ENCODE measurements at regions not wholly inside any gene's neighbourhood (a gene's known extent, or its start where the extent isn't known, plus 50 kb on each side); places are given as distances from the start of the nearest gene placed in this dataset.

DNA sequence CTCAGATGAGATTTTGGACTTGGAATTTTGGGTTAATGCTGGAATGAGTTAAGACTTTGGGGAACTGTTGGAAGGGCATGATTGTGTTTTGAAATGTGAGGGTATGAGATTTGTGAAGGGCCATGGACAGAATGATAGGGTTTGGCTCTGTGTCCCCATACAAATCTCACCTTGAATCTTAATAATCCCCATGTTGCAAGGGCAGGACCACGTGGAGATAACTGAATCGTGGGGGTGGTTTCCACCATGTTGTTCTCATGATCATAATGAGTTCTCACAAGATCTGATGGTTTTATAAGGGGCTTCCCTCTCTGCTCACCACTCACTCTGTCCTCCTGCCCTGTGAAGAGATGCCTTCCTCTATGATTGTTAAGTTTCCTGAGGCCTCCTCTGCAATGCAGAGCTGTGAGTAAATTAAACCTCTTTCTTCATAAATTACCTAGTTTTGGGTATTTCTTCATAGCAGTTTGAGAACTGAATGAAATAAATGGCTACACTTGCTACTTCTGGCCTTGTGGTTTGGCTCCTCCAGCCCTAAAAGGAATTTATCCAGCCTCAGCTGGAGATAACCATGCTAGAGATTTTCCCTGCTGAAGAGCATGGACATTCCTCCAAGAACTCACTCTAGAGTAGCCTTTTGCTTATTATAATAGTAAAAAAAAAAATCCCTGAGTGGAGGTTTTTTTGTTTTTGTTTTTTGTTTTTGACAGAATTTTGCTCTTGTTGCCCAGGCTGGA is 144.3 kb upstream of the TFPI start:
- no peak overlapping the region for H2AK5ac ChIP-seq (ENCODE audit: low read length)
- no peaks in the 10 kb centered on the region for H3K4me1 ChIP-seq (ENCODE audit: control insufficient read depth, low read depth, low read length)
- no peak overlapping the region for H4K8ac ChIP-seq (ENCODE audit: low read depth, low read length)
- no peak overlapping the region for H4K5ac ChIP-seq (ENCODE audit: low read length)
- H3K4me3 ChIP-seq (ENCODE audit: low read length), result no peak overlapping the region
- H3K56ac ChIP-seq (ENCODE audit: low read length), result no peak overlapping the region
- no peak overlapping the region for H3K23ac ChIP-seq (ENCODE audit: low read length)
- no peak for DNase-seq
- H3K79me2 ChIP-seq (ENCODE audit: control insufficient read depth, insufficient read depth, low read length), result no peaks in the 10 kb centered on the region
- no peaks in the 10 kb centered on the region for H3K36me3 ChIP-seq (ENCODE audit: control insufficient read depth, insufficient read depth, low read length)
- H3K27ac ChIP-seq (ENCODE audit: low read depth, low read length), result no peak overlapping the region
- H3K27me3 ChIP-seq (ENCODE audit: insufficient read depth, low read length, poor library complexity), result no peaks in the 10 kb centered on the region
- no CpG with 5 or more reads among the region's 2 CpGs for whole genome bisulfite sequencing (ENCODE audit: extremely low coverage, insufficient coverage, low lambda C conversion rate)
- no peak overlapping the region for H2BK120ac ChIP-seq (ENCODE audit: low read depth, low read length)
- H2BK15ac ChIP-seq (replicated peaks; ENCODE audit: low read depth), result no peak overlapping the region
- H3K4me2 ChIP-seq (ENCODE audit: low read length), result no peak overlapping the region
- no peak overlapping the region for H2BK5ac ChIP-seq (ENCODE audit: low read length)
- H3K79me1 ChIP-seq (ENCODE audit: low read length), result no peaks in the 10 kb centered on the region
- no peak overlapping the region for H3K18ac ChIP-seq (ENCODE audit: low read length)
- H3K9ac ChIP-seq (ENCODE audit: low read length), result no peak overlapping the region
- no peak overlapping the region for H3K4ac ChIP-seq (ENCODE audit: low read depth, low read length)

DNA sequence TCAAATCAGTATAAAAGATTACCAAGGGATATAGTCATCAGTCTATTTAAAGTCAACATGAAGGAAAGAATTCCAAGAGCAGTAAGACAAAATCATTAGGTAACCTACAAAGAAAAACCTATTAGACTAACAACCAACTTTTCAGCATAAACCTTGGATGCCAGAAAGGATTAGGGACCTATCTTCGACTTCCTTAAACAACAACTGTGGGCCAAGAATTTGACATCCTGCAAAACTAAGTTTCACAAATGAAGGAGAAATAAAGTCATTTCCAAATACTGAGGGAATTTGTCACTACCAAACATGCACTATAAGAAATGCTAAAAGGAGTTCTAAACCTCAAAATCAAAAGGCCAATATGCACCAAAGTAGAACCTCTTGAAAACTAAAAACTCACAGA is 147.9 kb upstream of the TFPI start:
- H3K79me2 ChIP-seq (ENCODE audit: control insufficient read depth, insufficient read depth, low read length), result no peaks in the 10 kb centered on the region
- no peaks in the 10 kb centered on the region for H3K79me1 ChIP-seq (ENCODE audit: low read length)
- H3K23ac ChIP-seq (ENCODE audit: low read length), result no peak overlapping the region
- no peak overlapping the region for H3K9ac ChIP-seq (ENCODE audit: low read length)
- H2BK15ac ChIP-seq (replicated peaks; ENCODE audit: low read depth), result no peak overlapping the region
- no peak overlapping the region for H3K18ac ChIP-seq (ENCODE audit: low read length)
- H2BK5ac ChIP-seq (ENCODE audit: low read length), result no peak overlapping the region
- no peak overlapping the region for H4K8ac ChIP-seq (ENCODE audit: low read depth, low read length)
- H3K27me3 ChIP-seq (ENCODE audit: insufficient read depth, low read length, poor library complexity), result no peaks in the 10 kb centered on the region
- no peak overlapping the region for H3K4ac ChIP-seq (ENCODE audit: low read depth, low read length)
- no peaks in the 10 kb centered on the region for H3K36me3 ChIP-seq (ENCODE audit: control insufficient read depth, insufficient read depth, low read length)
- H3K4me2 ChIP-seq (ENCODE audit: low read length), result no peak overlapping the region
- no peak for DNase-seq
- H2BK120ac ChIP-seq (ENCODE audit: low read depth, low read length), result no peak overlapping the region
- H3K4me1 ChIP-seq (ENCODE audit: control insufficient read depth, low read depth, low read length), result no peaks in the 10 kb centered on the region
- WGBS (ENCODE audit: extremely low coverage, insufficient coverage, low lambda C conversion rate), result no CpG with 5 or more reads among the region's 1 CpG
- no peak overlapping the region for H3K27ac ChIP-seq (ENCODE audit: low read depth, low read length)
- no peak overlapping the region for H3K4me3 ChIP-seq (ENCODE audit: low read length)
- H4K5ac ChIP-seq (ENCODE audit: low read length), result no peak overlapping the region
- H3K56ac ChIP-seq (ENCODE audit: low read length), result no peak overlapping the region
- no peak overlapping the region for H2AK5ac ChIP-seq (ENCODE audit: low read length)

DNA sequence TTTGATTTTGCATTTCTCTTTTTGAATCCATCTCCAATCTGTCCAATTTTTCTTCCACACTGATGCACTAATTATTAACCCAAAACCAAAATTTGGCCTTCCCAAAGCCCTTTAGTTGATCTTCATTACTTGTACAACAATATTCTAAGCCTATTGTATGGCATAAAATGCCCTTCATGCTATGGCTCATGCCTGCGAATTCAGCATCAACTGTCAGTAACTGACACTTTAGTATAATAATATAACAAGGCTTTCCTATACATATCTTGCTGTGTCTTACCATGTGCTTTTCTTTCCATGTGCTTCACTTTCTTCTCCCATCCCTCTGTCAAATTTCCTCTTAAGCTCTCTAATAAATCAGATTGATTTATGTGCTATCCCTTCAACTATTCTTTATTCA is 154.0 kb upstream of the TFPI start:
- no CpG with 5 or more reads among the region's 1 CpG for WGBS (ENCODE audit: extremely low coverage, insufficient coverage, low lambda C conversion rate)
- H3K79me1 ChIP-seq (ENCODE audit: low read length), result no peaks in the 10 kb centered on the region
- H3K79me2 ChIP-seq (ENCODE audit: control insufficient read depth, insufficient read depth, low read length), result no peaks in the 10 kb centered on the region
- no peak overlapping the region for H3K18ac ChIP-seq (ENCODE audit: low read length)
- no peak overlapping the region for H4K5ac ChIP-seq (ENCODE audit: low read length)
- H3K23ac ChIP-seq (ENCODE audit: low read length), result no peak overlapping the region
- no peak overlapping the region for H3K4ac ChIP-seq (ENCODE audit: low read depth, low read length)
- H3K36me3 ChIP-seq (ENCODE audit: control insufficient read depth, insufficient read depth, low read length), result no peaks in the 10 kb centered on the region
- no peaks in the 10 kb centered on the region for H3K4me1 ChIP-seq (ENCODE audit: control insufficient read depth, low read depth, low read length)
- no peak overlapping the region for H2AK5ac ChIP-seq (ENCODE audit: low read length)
- no peak overlapping the region for H2BK5ac ChIP-seq (ENCODE audit: low read length)
- H3K56ac ChIP-seq (ENCODE audit: low read length), result no peak overlapping the region
- no peak overlapping the region for H2BK15ac ChIP-seq (replicated peaks; ENCODE audit: low read depth)
- H2BK120ac ChIP-seq (ENCODE audit: low read depth, low read length), result no peak overlapping the region
- no peak overlapping the region for H3K27ac ChIP-seq (ENCODE audit: low read depth, low read length)
- H3K27me3 ChIP-seq (ENCODE audit: insufficient read depth, low read length, poor library complexity), result no peaks in the 10 kb centered on the region
- H4K8ac ChIP-seq (ENCODE audit: low read depth, low read length), result no peak overlapping the region
- H3K9ac ChIP-seq (ENCODE audit: low read length), result no peak overlapping the region
- H3K4me3 ChIP-seq (ENCODE audit: low read length), result no peak overlapping the region
- no peak overlapping the region for H3K4me2 ChIP-seq (ENCODE audit: low read length)
- no peak for DNase-seq

DNA sequence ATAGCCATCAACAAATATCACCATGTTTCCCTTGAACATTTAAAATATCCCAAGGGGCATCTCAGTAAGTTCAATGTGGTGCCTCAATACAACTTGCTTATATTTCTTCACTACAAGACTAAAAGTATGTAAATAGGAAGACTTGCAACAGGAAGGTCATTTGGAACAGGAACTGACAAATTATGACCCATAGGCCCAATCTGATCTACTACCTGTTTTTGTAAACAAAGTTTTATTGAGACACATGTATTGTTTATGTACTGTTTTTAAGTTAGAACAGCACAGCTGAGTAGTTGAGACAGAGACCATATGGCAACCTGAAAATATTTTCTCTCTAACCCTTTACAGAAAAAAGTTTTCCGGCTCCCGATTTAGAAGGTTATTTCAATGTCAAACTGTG is 154.8 kb upstream of the TFPI start:
- Histone ChIP-seq H4K5ac (ENCODE audit: low read length) (no peak overlapping the region), H3K18ac (ENCODE audit: low read length) (no peak overlapping the region), H3K36me3 (ENCODE audit: control insufficient read depth, insufficient read depth, low read length) (no peaks in the 10 kb centered on the region), H3K4me3 (ENCODE audit: low read length) (no peak overlapping the region), H2BK120ac (ENCODE audit: low read depth, low read length) (no peak overlapping the region), H3K23ac (ENCODE audit: low read length) (no peak overlapping the region), H3K27me3 (ENCODE audit: insufficient read depth, low read length, poor library complexity) (no peaks in the 10 kb centered on the region), H2BK5ac (ENCODE audit: low read length) (no peak overlapping the region), H2AK5ac (ENCODE audit: low read length) (no peak overlapping the region), H3K4me1 (ENCODE audit: control insufficient read depth, low read depth, low read length) (no peaks in the 10 kb centered on the region), H3K4ac (ENCODE audit: low read depth, low read length) (no peak overlapping the region), H3K9ac (ENCODE audit: low read length) (no peak overlapping the region), H3K79me2 (ENCODE audit: control insufficient read depth, insufficient read depth, low read length) (no peaks in the 10 kb centered on the region), H3K27ac (ENCODE audit: low read depth, low read length) (no peak overlapping the region), H3K4me2 (ENCODE audit: low read length) (no peak overlapping the region), H3K56ac (ENCODE audit: low read length) (no peak overlapping the region), H2BK15ac (replicated peaks; ENCODE audit: low read depth) (no peak overlapping the region), H4K8ac (ENCODE audit: low read depth, low read length) (no peak overlapping the region), H3K79me1 (ENCODE audit: low read length) (no peaks in the 10 kb centered on the region)
- WGBS (ENCODE audit: extremely low coverage, insufficient coverage, low lambda C conversion rate), result no CpG with 5 or more reads among the region's 2 CpGs
- no peak for DNase-seq

DNA sequence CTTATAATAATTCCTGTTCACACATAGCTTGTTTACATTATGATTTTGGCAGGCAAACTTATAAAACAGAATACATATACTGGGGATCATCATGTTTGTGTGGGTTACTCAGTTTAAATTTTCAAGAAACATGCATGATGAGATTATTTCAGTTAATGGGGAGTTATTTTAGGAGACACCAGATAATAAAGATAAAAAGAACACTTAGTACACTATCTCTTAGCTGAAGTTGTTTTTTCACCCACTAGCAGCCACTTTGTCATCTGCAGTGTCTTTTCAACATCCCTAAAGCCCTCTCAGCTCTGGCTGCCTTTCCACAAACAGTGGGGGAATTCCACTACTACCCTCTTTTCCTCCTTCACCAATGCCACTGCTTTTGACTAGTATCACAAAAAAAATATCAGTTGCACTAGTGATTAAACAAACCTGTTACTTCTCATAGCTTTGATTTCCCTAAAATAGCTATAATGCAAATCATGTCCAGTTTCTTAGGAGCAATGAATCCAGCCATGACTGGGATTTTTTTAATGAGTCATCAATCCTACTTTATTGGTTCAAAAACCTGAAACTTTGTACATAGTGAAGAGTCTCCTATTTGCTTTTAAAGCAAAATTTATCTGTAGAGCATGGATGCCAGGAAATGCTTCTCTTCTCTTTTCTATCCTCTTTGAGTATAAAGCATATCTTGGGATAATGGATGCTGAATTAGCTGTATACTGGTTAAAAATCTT is 156.7 kb upstream of the TFPI start:
- Histone ChIP-seq H2BK5ac (ENCODE audit: low read length) (no peak overlapping the region), H4K5ac (ENCODE audit: low read length) (no peak overlapping the region), H3K23ac (ENCODE audit: low read length) (no peak overlapping the region), H3K27ac (ENCODE audit: low read depth, low read length) (no peak overlapping the region), H2BK15ac (replicated peaks; ENCODE audit: low read depth) (no peak overlapping the region), H3K36me3 (ENCODE audit: control insufficient read depth, insufficient read depth, low read length) (no peaks in the 10 kb centered on the region), H2AK5ac (ENCODE audit: low read length) (no peak overlapping the region), H3K4ac (ENCODE audit: low read depth, low read length) (no peak overlapping the region), H3K4me1 (ENCODE audit: control insufficient read depth, low read depth, low read length) (no peaks in the 10 kb centered on the region), H3K79me1 (ENCODE audit: low read length) (no peaks in the 10 kb centered on the region), H3K9ac (ENCODE audit: low read length) (no peak overlapping the region), H3K18ac (ENCODE audit: low read length) (no peak overlapping the region), H3K27me3 (ENCODE audit: insufficient read depth, low read length, poor library complexity) (no peaks in the 10 kb centered on the region), H3K79me2 (ENCODE audit: control insufficient read depth, insufficient read depth, low read length) (no peaks in the 10 kb centered on the region), H2BK120ac (ENCODE audit: low read depth, low read length) (no peak overlapping the region), H3K4me2 (ENCODE audit: low read length) (no peak overlapping the region), H3K4me3 (ENCODE audit: low read length) (no peak overlapping the region), H3K56ac (ENCODE audit: low read length) (no peak overlapping the region), H4K8ac (ENCODE audit: low read depth, low read length) (no peak overlapping the region)
- DNase-seq, result no peak

DNA sequence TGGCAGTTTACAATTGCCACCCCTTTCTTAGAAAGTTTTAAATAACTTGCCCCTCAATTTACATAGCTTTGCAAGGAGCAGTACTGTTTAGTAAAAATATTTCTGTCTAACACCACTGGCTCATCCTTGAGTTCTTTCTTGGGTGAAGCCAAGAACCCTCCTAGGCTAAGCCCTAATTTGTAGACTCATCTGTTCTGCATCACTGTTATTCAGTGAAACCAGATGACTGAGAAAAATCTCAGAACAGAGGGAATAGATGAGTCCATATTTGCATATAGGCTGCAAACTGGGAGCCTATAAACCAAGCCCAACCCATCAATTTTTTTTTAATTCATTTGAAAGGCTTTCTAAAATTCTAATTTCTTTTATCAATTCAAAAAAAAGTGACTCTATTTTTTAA is 161.4 kb upstream of the TFPI start:
- Histone ChIP-seq H3K56ac (ENCODE audit: low read length) (no peak overlapping the region), H3K36me3 (ENCODE audit: control insufficient read depth, insufficient read depth, low read length) (no peaks in the 10 kb centered on the region), H3K4me3 (ENCODE audit: low read length) (no peak overlapping the region), H2BK120ac (ENCODE audit: low read depth, low read length) (no peak overlapping the region), H3K27me3 (ENCODE audit: insufficient read depth, low read length, poor library complexity) (no peaks in the 10 kb centered on the region), H2AK5ac (ENCODE audit: low read length) (no peak overlapping the region), H3K4me2 (ENCODE audit: low read length) (no peak overlapping the region), H3K79me2 (ENCODE audit: control insufficient read depth, insufficient read depth, low read length) (no peaks in the 10 kb centered on the region), H4K5ac (ENCODE audit: low read length) (no peak overlapping the region), H3K23ac (ENCODE audit: low read length) (no peak overlapping the region), H3K27ac (ENCODE audit: low read depth, low read length) (no peak overlapping the region), H2BK5ac (ENCODE audit: low read length) (no peak overlapping the region), H3K9ac (ENCODE audit: low read length) (no peak overlapping the region), H3K18ac (ENCODE audit: low read length) (no peak overlapping the region), H4K8ac (ENCODE audit: low read depth, low read length) (no peak overlapping the region), H2BK15ac (replicated peaks; ENCODE audit: low read depth) (no peak overlapping the region), H3K4me1 (ENCODE audit: control insufficient read depth, low read depth, low read length) (no peaks in the 10 kb centered on the region), H3K4ac (ENCODE audit: low read depth, low read length) (no peak overlapping the region), H3K79me1 (ENCODE audit: low read length) (no peaks in the 10 kb centered on the region)
- no peak for DNase-seq
